HEK293T (cell line): ENCODE measurements at regions not wholly inside any gene's neighbourhood (a gene's known extent, or its start where the extent isn't known, plus 50 kb on each side); places are given as distances from the start of the nearest gene placed in this dataset.

ENCODE experiments used
- ARNT ChIP-seq: fragments of 450-650 bp; IDR thresholded peaks from 2 replicates; pipeline ENCODE4 v1.6.1; 2017; ENCODE audit warnings: mild to moderate bottlenecking
- BHLHE40 ChIP-seq: fragments of 450-650 bp; IDR thresholded peaks from 2 replicates; pipeline ENCODE4 v1.6.1; 2016; ENCODE audit warnings: mild to moderate bottlenecking, moderate library complexity, borderline replicate concordance
- FOXK2 ChIP-seq: fragments of 450-650 bp; IDR thresholded peaks from 2 replicates; pipeline ENCODE4 v1.6.1; 2016; ENCODE audit warnings: mild to moderate bottlenecking
- FOXM1 ChIP-seq: fragments of 450-650 bp; IDR thresholded peaks from 2 replicates; pipeline ENCODE4 v1.6.1; 2017; ENCODE audit warnings: mild to moderate bottlenecking, borderline replicate concordance
- NFRKB ChIP-seq: fragments of 450-650 bp; IDR thresholded peaks from 2 replicates; pipeline ENCODE4 v1.6.1; 2016; ENCODE audit warnings: mild to moderate bottlenecking, moderate library complexity
- SP1 ChIP-seq: fragments of 450-650 bp; IDR thresholded peaks from 2 replicates; pipeline ENCODE4 v1.6.1; 2017
- TARDBP ChIP-seq: fragments of 450-650 bp; IDR thresholded peaks from 2 replicates; pipeline ENCODE4 v1.6.1; 2016

- TF ChIP-seq BHLHE40 (no peak), ARNT (no peak), SP1 (no peak), FOXM1 (no peak), FOXK2 (no peak), TARDBP (no peak), NFRKB (no peak)
Observed at GRCh38 chr13:73477441-73477840, 418.6 kb downstream of the KLF5 start.
